Adrenal gland (tissue), 5 donors: ENCODE measurements at regions not wholly inside any gene's neighbourhood (a gene's known extent, or its start where the extent isn't known, plus 50 kb on each side); places are given as distances from the start of the nearest gene placed in this dataset.

Experiments used
- POLR2A ChIP-seq, 2 donors: fragments of 450-650 bp; IDR thresholded peaks; one replicate each; pipeline ENCODE4 v1.6.1; 2017; ENCODE audit warnings: antibody characterized with exemption in 2 of 2, mild to moderate bottlenecking in 2 of 2, moderate library complexity in 1 of 2
- TF ChIP-seq, protein P1 (sequence below), 6 experiments: fragments of 450-650 bp in 4 of 6; fragments of 200-600 bp in 2 of 6; sonication (generic) in 1 of 6; IDR thresholded peaks; 1 replicate in 5 of 6; 2 replicates in 1 of 6; pipeline versions ENCODE4 v1.5.1 to v1.8.0; 2016 to 2021; ENCODE audit warnings: antibody characterized with exemption in 6 of 6, mild to moderate bottlenecking in 2 of 6, moderate library complexity in 1 of 6
- donor health status: DM: no; HTN: no; CAD: no.

DNA sequence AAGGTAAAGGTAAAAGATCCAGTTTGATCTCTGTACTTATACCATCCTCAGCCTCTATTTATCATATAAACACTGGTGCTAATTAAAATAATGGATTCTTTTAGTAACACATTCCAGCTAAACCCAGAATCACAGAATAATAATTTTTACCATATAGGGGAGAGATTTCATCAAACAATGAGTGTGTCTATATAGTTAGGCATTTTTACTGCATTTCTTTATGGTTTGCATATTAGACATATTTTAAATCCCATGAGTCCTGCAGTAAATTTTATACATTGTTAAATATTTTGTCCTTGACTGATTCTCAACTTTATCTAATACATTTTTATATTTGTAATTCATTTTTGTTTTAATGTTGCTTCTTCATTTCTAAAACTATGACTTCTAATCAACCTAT, 323.7 kb upstream of the AGTR1 start:
- TF ChIP-seq, protein P1, sequence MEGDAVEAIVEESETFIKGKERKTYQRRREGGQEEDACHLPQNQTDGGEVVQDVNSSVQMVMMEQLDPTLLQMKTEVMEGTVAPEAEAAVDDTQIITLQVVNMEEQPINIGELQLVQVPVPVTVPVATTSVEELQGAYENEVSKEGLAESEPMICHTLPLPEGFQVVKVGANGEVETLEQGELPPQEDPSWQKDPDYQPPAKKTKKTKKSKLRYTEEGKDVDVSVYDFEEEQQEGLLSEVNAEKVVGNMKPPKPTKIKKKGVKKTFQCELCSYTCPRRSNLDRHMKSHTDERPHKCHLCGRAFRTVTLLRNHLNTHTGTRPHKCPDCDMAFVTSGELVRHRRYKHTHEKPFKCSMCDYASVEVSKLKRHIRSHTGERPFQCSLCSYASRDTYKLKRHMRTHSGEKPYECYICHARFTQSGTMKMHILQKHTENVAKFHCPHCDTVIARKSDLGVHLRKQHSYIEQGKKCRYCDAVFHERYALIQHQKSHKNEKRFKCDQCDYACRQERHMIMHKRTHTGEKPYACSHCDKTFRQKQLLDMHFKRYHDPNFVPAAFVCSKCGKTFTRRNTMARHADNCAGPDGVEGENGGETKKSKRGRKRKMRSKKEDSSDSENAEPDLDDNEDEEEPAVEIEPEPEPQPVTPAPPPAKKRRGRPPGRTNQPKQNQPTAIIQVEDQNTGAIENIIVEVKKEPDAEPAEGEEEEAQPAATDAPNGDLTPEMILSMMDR (IDR thresholded peaks at IDR 0.05): no peak
- no peak for TF ChIP-seq POLR2A (IDR thresholded peaks at IDR 0.05)
